ENCODE measurements at regions not wholly inside any gene's neighbourhood (a gene's known extent, or its start where the extent isn't known, plus 50 kb on each side); places are given as distances from the start of the nearest gene placed in this dataset.

DNA sequence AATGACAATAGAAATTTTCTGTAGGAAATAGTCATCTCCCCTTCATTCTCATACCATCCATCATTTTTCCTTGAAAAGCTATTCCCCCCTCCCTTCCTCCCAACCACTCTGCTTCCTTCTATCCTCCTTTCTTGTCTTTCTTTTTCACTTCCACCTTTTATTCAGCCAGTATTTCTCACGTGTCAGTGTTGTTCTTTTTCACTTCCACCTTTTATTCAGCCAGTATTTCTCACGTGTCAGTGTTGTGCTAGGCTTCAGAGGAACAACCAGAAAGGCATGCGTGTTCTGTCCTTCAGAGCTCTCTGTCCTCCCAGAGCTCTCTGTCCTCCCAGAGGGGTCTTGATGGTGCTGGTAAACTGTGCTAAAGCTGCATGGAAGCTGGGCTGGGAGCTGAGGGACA is 419.6 kb downstream of the GADD45G start:
- ChIA-PET CTCF (interaction anchor here (0.5 kb wide), 1 partner anchor 120 kb away, joined by 3 read pairs; no protein-coding TSS in a partner anchor), RAD21 (ENCODE audit: low non-redundant PET in 1 of 2, low total read pairs in 2 of 2, uncharacterized antibody in 2 of 2, unreplicated experiment in 2 of 2) (no interaction called here)

More for the DNA sequence above, 419.6 kb downstream of the GADD45G start:
- DNase-seq (ENCODE audit: low read depth, low spot score), result no peak
- H3K9me2 ChIP-seq (ENCODE audit: insufficient read depth), result no peaks in the 10 kb centered on the region
- no peaks in the 10 kb centered on the region for H4K20me1 ChIP-seq (ENCODE audit: insufficient read depth)
- ATAC-seq, result no peak
- POLR2A ChIA-PET, result no interaction called here
- H3K79me2 ChIP-seq (ENCODE audit: insufficient read depth, low read length), result no peaks in the 10 kb centered on the region
- peaks cover 16% of the 10 kb centered on the region for H3K27me3 ChIP-seq (ENCODE audit: insufficient read depth, low read length)
- TF ChIP-seq EZH2 (IDR thresholded peaks at IDR 0.05), result no peak
- TF ChIP-seq SRF (IDR thresholded peaks at IDR 0.05; ENCODE audit: low read depth), result no peak
- TF ChIP-seq CTCF (IDR thresholded peaks at IDR 0.05 in 2 of 3, conservative IDR thresholded peaks at IDR 0.05 in 1 of 3; ENCODE audit: borderline replicate concordance in 1 of 3, insufficient read depth in 1 of 3, low read depth in 2 of 3, low read length in 2 of 3), result no peak
- TF ChIP-seq SP1 (IDR thresholded peaks at IDR 0.05; ENCODE audit: low read depth), result no peak
- no peak for TF ChIP-seq SIN3A (IDR thresholded peaks at IDR 0.05; ENCODE audit: low read depth)
- TF ChIP-seq, protein P1, sequence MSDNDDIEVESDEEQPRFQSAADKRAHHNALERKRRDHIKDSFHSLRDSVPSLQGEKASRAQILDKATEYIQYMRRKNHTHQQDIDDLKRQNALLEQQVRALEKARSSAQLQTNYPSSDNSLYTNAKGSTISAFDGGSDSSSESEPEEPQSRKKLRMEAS (IDR thresholded peaks at IDR 0.05), result no peak
- no peak for TF ChIP-seq POLR2A (IDR thresholded peaks at IDR 0.05; ENCODE audit: borderline replicate concordance, extremely low read depth, insufficient read depth, insufficient read length)
- no peak for TF ChIP-seq CEBPB (IDR thresholded peaks at IDR 0.05; ENCODE audit: low read depth)
- BruUV-seq (replicated peaks), result no TSS peak
- no peak overlapping the region for H3K9ac ChIP-seq (ENCODE audit: low read length)
- H3K4me1 ChIP-seq (ENCODE audit: control insufficient read depth in 1 of 2, insufficient read depth in 2 of 2, low read length in 2 of 2), result no peaks in the 10 kb centered on the region
- H3K4me2 ChIP-seq (ENCODE audit: low read length), result no peak overlapping the region
- intact Hi-C loops (cut with micrococcal nuclease), result no loop called here
- no peak overlapping the region for H3K4me3 ChIP-seq (replicated peaks in 1 of 2; ENCODE audit: low read depth in 1 of 2, low read length in 2 of 2)
- no peaks in the 10 kb centered on the region for H3K36me3 ChIP-seq (ENCODE audit: control insufficient read depth in 1 of 2, insufficient read depth in 2 of 2, low read length in 2 of 2)
- no peak overlapping the region for H3K27ac ChIP-seq (ENCODE audit: low read depth, low read length)
- H2AFZ ChIP-seq (ENCODE audit: low read depth, low read length, poor library complexity, severe bottlenecking), result no peak overlapping the region
- H3K9me3 ChIP-seq (ENCODE audit: control insufficient read depth in 1 of 2, insufficient read depth in 1 of 2, low read depth in 1 of 2, low read length in 2 of 2), result no peaks in the 10 kb centered on the region
